Activated naive CD8-positive, alpha-beta T cell (primary cell): ENCODE measurements at regions not wholly inside any gene's neighbourhood (a gene's known extent, or its start where the extent isn't known, plus 50 kb on each side); places are given as distances from the start of the nearest gene placed in this dataset.
"Not testable (repeated sequence)": the region's sequence is repeated elsewhere in the genome, so short reads cannot be mapped to it uniquely, and the experiment has no call there.

Source experiments
- H3K27ac Mint-ChIP-seq: one replicate; pipeline ENCODE4 v1.8.0; 2021; ENCODE audit warnings: mixed read lengths
- H3K27me3 Mint-ChIP-seq: one replicate; pipeline ENCODE4 v1.8.0; 2021; ENCODE audit warnings: mixed read lengths
- H3K36me3 Mint-ChIP-seq: one replicate; pipeline ENCODE4 v1.8.0; 2021; ENCODE audit warnings: mixed read lengths
- H3K4me1 Mint-ChIP-seq: one replicate; pipeline ENCODE4 v1.8.0; 2021; ENCODE audit warnings: low read depth, mixed read lengths
- H3K4me3 Mint-ChIP-seq: one replicate; pipeline ENCODE4 v1.8.0; 2021; ENCODE audit warnings: mild to moderate bottlenecking, mixed read lengths
- H3K9me3 Mint-ChIP-seq: one replicate; pipeline ENCODE4 v1.8.0; 2021; ENCODE audit warnings: low read depth, mixed read lengths

- no peaks in the 10 kb centered on the region for H3K4me1 Mint-ChIP-seq
Measured at GRCh38 chr12:124376435-124376834, 81.5 kb downstream of the RFLNA start.

GRCh38 chr12:124375789-124376175, 80.9 kb downstream of the RFLNA start:
- Mint-ChIP-seq H3K4me3 (no peak overlapping the region), H3K36me3 (no peaks in the 10 kb centered on the region), H3K27me3 (no peaks in the 10 kb centered on the region), H3K9me3 (no peaks in the 10 kb centered on the region), H3K4me1 (no peaks in the 10 kb centered on the region), H3K27ac (no peak overlapping the region)

More at GRCh38 chr12:124376435-124376834, 81.5 kb downstream of the RFLNA start:
- H3K4me3 Mint-ChIP-seq, result no peak overlapping the region
- H3K27me3 Mint-ChIP-seq, result no peaks in the 10 kb centered on the region
- H3K36me3 Mint-ChIP-seq, result no peaks in the 10 kb centered on the region
- H3K27ac Mint-ChIP-seq, result no peak overlapping the region
- no peaks in the 10 kb centered on the region for H3K9me3 Mint-ChIP-seq

GRCh38 chr12:124375141-124375788, 80.4 kb downstream of the RFLNA start:
- H3K27ac Mint-ChIP-seq, result no peak overlapping the region
- no peaks in the 10 kb centered on the region for H3K36me3 Mint-ChIP-seq
- H3K4me1 Mint-ChIP-seq, result no peaks in the 10 kb centered on the region
- H3K4me3 Mint-ChIP-seq, result no peak overlapping the region
- no peaks in the 10 kb centered on the region for H3K9me3 Mint-ChIP-seq
- no peaks in the 10 kb centered on the region for H3K27me3 Mint-ChIP-seq

GRCh38 chr12:124374567-124374966, 79.7 kb downstream of the RFLNA start:
- no peaks in the 10 kb centered on the region for H3K27me3 Mint-ChIP-seq
- H3K4me1 Mint-ChIP-seq, result no peaks in the 10 kb centered on the region
- no peaks in the 10 kb centered on the region for H3K36me3 Mint-ChIP-seq
- H3K9me3 Mint-ChIP-seq, result no peaks in the 10 kb centered on the region
- H3K4me3 Mint-ChIP-seq, result no peak overlapping the region
- H3K27ac Mint-ChIP-seq, result no peak overlapping the region

GRCh38 chr12:124374147-124374546, 79.3 kb downstream of the RFLNA start:
- no peaks in the 10 kb centered on the region for H3K36me3 Mint-ChIP-seq

GRCh38 chr12:124373701-124374100, 78.8 kb downstream of the RFLNA start:
- H3K27ac Mint-ChIP-seq, H3K4me1 Mint-ChIP-seq, H3K9me3 Mint-ChIP-seq, H3K27me3 Mint-ChIP-seq, H3K4me3 Mint-ChIP-seq, H3K36me3 Mint-ChIP-seq: not testable (repeated sequence)

More at GRCh38 chr12:124374147-124374546, 79.3 kb downstream of the RFLNA start:
- Mint-ChIP-seq H3K27me3 (no peaks in the 10 kb centered on the region), H3K4me3 (no peak overlapping the region), H3K27ac (no peak overlapping the region), H3K4me1 (no peaks in the 10 kb centered on the region), H3K9me3 (no peaks in the 10 kb centered on the region)

- H3K36me3 Mint-ChIP-seq, result no peaks in the 10 kb centered on the region
- H3K27ac Mint-ChIP-seq, result no peak overlapping the region
- no peaks in the 10 kb centered on the region for H3K9me3 Mint-ChIP-seq
- H3K27me3 Mint-ChIP-seq, result no peaks in the 10 kb centered on the region
- no peaks in the 10 kb centered on the region for H3K4me1 Mint-ChIP-seq
- no peak overlapping the region for H3K4me3 Mint-ChIP-seq
Measured at GRCh38 chr12:124372831-124373230, 77.9 kb downstream of the RFLNA start.

- no peaks in the 10 kb centered on the region for H3K27me3 Mint-ChIP-seq
- H3K36me3 Mint-ChIP-seq, result no peaks in the 10 kb centered on the region
- no peak overlapping the region for H3K27ac Mint-ChIP-seq
- H3K4me3 Mint-ChIP-seq, result no peak overlapping the region
- H3K9me3 Mint-ChIP-seq, result no peaks in the 10 kb centered on the region
- no peaks in the 10 kb centered on the region for H3K4me1 Mint-ChIP-seq
Measured at GRCh38 chr12:124371970-124372555, 77.2 kb downstream of the RFLNA start.

GRCh38 chr12:124371366-124371765, 76.5 kb downstream of the RFLNA start:
- Mint-ChIP-seq H3K9me3 (no peaks in the 10 kb centered on the region), H3K27me3 (no peaks in the 10 kb centered on the region), H3K4me3 (no peak overlapping the region), H3K27ac (no peak overlapping the region), H3K4me1 (no peaks in the 10 kb centered on the region), H3K36me3 (no peaks in the 10 kb centered on the region)

- Mint-ChIP-seq H3K27ac (no peak overlapping the region), H3K9me3 (no peaks in the 10 kb centered on the region), H3K36me3 (no peaks in the 10 kb centered on the region), H3K4me1 (no peaks in the 10 kb centered on the region), H3K4me3 (no peak overlapping the region), H3K27me3 (no peaks in the 10 kb centered on the region)
Measured at GRCh38 chr12:124370851-124371250, 76.0 kb downstream of the RFLNA start.

- Mint-ChIP-seq H3K27me3 (no peaks in the 10 kb centered on the region), H3K4me1 (no peaks in the 10 kb centered on the region), H3K27ac (no peak overlapping the region), H3K9me3 (no peaks in the 10 kb centered on the region), H3K4me3 (no peak overlapping the region), H3K36me3 (no peaks in the 10 kb centered on the region)
Measured at GRCh38 chr12:124370384-124370783, 75.5 kb downstream of the RFLNA start.

- no peak overlapping the region for H3K27ac Mint-ChIP-seq
- H3K27me3 Mint-ChIP-seq, result no peaks in the 10 kb centered on the region
- no peaks in the 10 kb centered on the region for H3K9me3 Mint-ChIP-seq
- H3K4me1 Mint-ChIP-seq, result no peaks in the 10 kb centered on the region
- no peaks in the 10 kb centered on the region for H3K36me3 Mint-ChIP-seq
- no peak overlapping the region for H3K4me3 Mint-ChIP-seq
Measured at GRCh38 chr12:124369827-124370378, 75.0 kb downstream of the RFLNA start.

- Mint-ChIP-seq H3K4me1 (no peaks in the 10 kb centered on the region), H3K27ac (no peak overlapping the region), H3K4me3 (no peak overlapping the region), H3K27me3 (no peaks in the 10 kb centered on the region), H3K36me3 (no peaks in the 10 kb centered on the region), H3K9me3 (no peaks in the 10 kb centered on the region)
Measured at GRCh38 chr12:124369055-124369826, 74.3 kb downstream of the RFLNA start.

- Mint-ChIP-seq H3K36me3 (no peaks in the 10 kb centered on the region), H3K9me3 (no peaks in the 10 kb centered on the region), H3K4me1 (no peaks in the 10 kb centered on the region), H3K4me3 (no peak overlapping the region), H3K27ac (no peak overlapping the region), H3K27me3 (no peaks in the 10 kb centered on the region)
Measured at GRCh38 chr12:124368421-124369032, 73.6 kb downstream of the RFLNA start.
